Tibial nerve (tissue), 4 donors: ENCODE measurements at regions not wholly inside any gene's neighbourhood (a gene's known extent, or its start where the extent isn't known, plus 50 kb on each side); places are given as distances from the start of the nearest gene placed in this dataset.

Source experiments
- DNase-seq, 2 donors: peaks; one replicate each; pipeline ENCODE4 v3.0.0-alpha.2; 2019; ENCODE audit warnings: low spot score in 2 of 2
- H3K27ac ChIP-seq, 4 donors: fragments of 200-600 bp; sonication (generic) in 3 of 4; one replicate each; pipeline ENCODE4 v1.5.1; 2017 to 2019; ENCODE audit warnings: mild to moderate bottlenecking in 1 of 4
- H3K27me3 ChIP-seq, 2 donors: fragments of 200-600 bp; sonication (generic) in 1 of 2; one replicate each; pipeline versions ENCODE4 v1.5.1 to v1.6.0; 2017 to 2019
- H3K36me3 ChIP-seq, 3 donors: fragments of 200-600 bp; sonication (generic); one replicate each; pipeline ENCODE4 v1.5.1; 2018 to 2019
- H3K4me1 ChIP-seq, 4 donors: fragments of 200-600 bp; sonication (generic) in 3 of 4; one replicate each; pipeline ENCODE4 v1.5.1; 2017 to 2019
- H3K4me3 ChIP-seq, 4 donors: fragments of 200-600 bp; sonication (generic) in 3 of 4; one replicate each; pipeline ENCODE4 v1.5.1; 2017 to 2019; ENCODE audit warnings: mild to moderate bottlenecking in 1 of 4, moderate library complexity in 1 of 4
- H3K9me3 ChIP-seq, 4 donors: fragments of 200-600 bp; sonication (generic) in 3 of 4; one replicate each; pipeline ENCODE4 v1.5.1; 2017 to 2019
- CTCF ChIP-seq, 5 experiments: fragments of 200-600 bp in 3 of 5; fragments of 450-650 bp in 2 of 5; sonication (generic) in 3 of 5; IDR thresholded peaks; one replicate each; pipeline ENCODE4 v1.5.1; 2016 to 2019; ENCODE audit warnings: antibody characterized with exemption in 5 of 5, mild to moderate bottlenecking in 3 of 5, moderate library complexity in 2 of 5
- EP300 ChIP-seq, 2 donors: sonication (generic); formaldehyde crosslinking; IDR thresholded peaks; one replicate each; pipeline ENCODE4 v1.6.1; 2017; ENCODE audit warnings: antibody characterized with exemption in 2 of 2, mild to moderate bottlenecking in 1 of 2
- POLR2A ChIP-seq, 2 donors: fragments of 450-650 bp; IDR thresholded peaks; one replicate each; pipeline ENCODE4 v1.6.1; 2017; ENCODE audit warnings: antibody characterized with exemption in 2 of 2, mild to moderate bottlenecking in 2 of 2, moderate library complexity in 2 of 2
- WGBS, 2 donors: methylation state at CpG; one replicate each; pipeline ENCODE4 v1.1.5; 2018; 5-methylcytosine and 5-hydroxymethylcytosine counted together

DNA sequence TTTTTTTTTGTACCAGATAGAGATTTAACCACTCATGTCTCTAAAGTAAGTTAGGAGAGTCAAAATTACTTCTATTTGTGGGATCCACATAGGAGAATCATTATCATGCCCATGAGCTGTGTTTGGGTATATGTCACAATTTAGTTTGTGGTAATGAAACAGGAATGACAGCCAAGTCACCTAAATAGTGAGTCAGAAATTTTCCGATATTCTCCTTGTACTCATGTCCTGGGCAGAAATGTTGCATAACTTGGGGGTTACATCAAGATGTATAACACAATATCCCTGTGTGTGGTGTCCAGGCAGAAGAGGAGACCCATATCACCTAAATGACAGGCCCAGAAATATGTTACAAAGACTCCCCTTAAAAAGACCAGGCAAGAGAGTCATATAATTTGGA is 1181.4 kb upstream of the AMELY start:
- H3K4me1 ChIP-seq: no peaks in the 10 kb centered on the region
- no peak for DNase-seq
- H3K27me3 ChIP-seq: no peaks in the 10 kb centered on the region
- H3K4me3 ChIP-seq: no peak overlapping the region
- H3K9me3 ChIP-seq: no peaks in the 10 kb centered on the region
- TF ChIP-seq POLR2A (IDR thresholded peaks at IDR 0.05) (no peak), EP300 (IDR thresholded peaks at IDR 0.05) (no peak), CTCF (IDR thresholded peaks at IDR 0.05) (no peak)
- no peaks in the 10 kb centered on the region for H3K36me3 ChIP-seq
- no peak overlapping the region for H3K27ac ChIP-seq
- 89% methylated on average over 1 of the region's 1 CpG; no CpG with 5 or more reads in 1 of the 2 donors for WGBS, 2 donors

GRCh38 chrY:8085925-8086324 is 1174.4 kb upstream of the AMELY start:
- no peaks in the 10 kb centered on the region for H3K9me3 ChIP-seq
- no peaks in the 10 kb centered on the region for H3K36me3 ChIP-seq
- H3K4me3 ChIP-seq: no peak overlapping the region
- no peak overlapping the region for H3K27ac ChIP-seq
- H3K4me1 ChIP-seq: no peaks in the 10 kb centered on the region
- no peaks in the 10 kb centered on the region for H3K27me3 ChIP-seq
- no peak for DNase-seq
- TF ChIP-seq CTCF (IDR thresholded peaks at IDR 0.05): no peak
- TF ChIP-seq EP300 (IDR thresholded peaks at IDR 0.05): no peak
- no peak for TF ChIP-seq POLR2A (IDR thresholded peaks at IDR 0.05)

GRCh38 chrY:8084192-8084591 is 1172.6 kb upstream of the AMELY start:
- no peak overlapping the region for H3K4me3 ChIP-seq
- no peaks in the 10 kb centered on the region for H3K4me1 ChIP-seq
- no peaks in the 10 kb centered on the region for H3K9me3 ChIP-seq
- DNase-seq: no peak
- 82% methylated on average over 2 of the region's 2 CpGs; no CpG with 5 or more reads in 1 of the 2 donors for WGBS, 2 donors
- no peaks in the 10 kb centered on the region for H3K27me3 ChIP-seq
- no peak overlapping the region for H3K27ac ChIP-seq
- TF ChIP-seq POLR2A (IDR thresholded peaks at IDR 0.05) (no peak), EP300 (IDR thresholded peaks at IDR 0.05) (no peak), CTCF (IDR thresholded peaks at IDR 0.05) (no peak)
- no peaks in the 10 kb centered on the region for H3K36me3 ChIP-seq

GRCh38 chrY:8081151-8081550 is 1169.6 kb upstream of the AMELY start:
- Histone ChIP-seq H3K4me1 (no peaks in the 10 kb centered on the region), H3K27ac (no peak overlapping the region), H3K9me3 (no peaks in the 10 kb centered on the region), H3K36me3 (no peaks in the 10 kb centered on the region), H3K27me3 (no peaks in the 10 kb centered on the region), H3K4me3 (no peak overlapping the region)
- no peak for TF ChIP-seq POLR2A (IDR thresholded peaks at IDR 0.05)
- TF ChIP-seq EP300 (IDR thresholded peaks at IDR 0.05): no peak
- no peak for TF ChIP-seq CTCF (IDR thresholded peaks at IDR 0.05)
- no peak for DNase-seq

GRCh38 chrY:8065220-8065619 is 1153.7 kb upstream of the AMELY start:
- 78% methylated on average over 2 of the region's 2 CpGs; no CpG with 5 or more reads in 1 of the 2 donors for WGBS, 2 donors
- no peak for DNase-seq
- Histone ChIP-seq H3K27me3 (no peaks in the 10 kb centered on the region), H3K27ac (no peak overlapping the region), H3K4me1 (no peaks in the 10 kb centered on the region), H3K4me3 (no peak overlapping the region), H3K9me3 (no peaks in the 10 kb centered on the region), H3K36me3 (no peaks in the 10 kb centered on the region)
- TF ChIP-seq CTCF (IDR thresholded peaks at IDR 0.05) (no peak), EP300 (IDR thresholded peaks at IDR 0.05) (no peak), POLR2A (IDR thresholded peaks at IDR 0.05) (no peak)
